HG03575 (cell line): ENCODE measurements at regions not wholly inside any gene's neighbourhood (a gene's known extent, or its start where the extent isn't known, plus 50 kb on each side); places are given as distances from the start of the nearest gene placed in this dataset.

Experiments
- ATAC-seq: cut with Tn5 transposase; IDR thresholded peaks from one replicate; pipeline ENCODE4 v1.9.1; 2021; ENCODE audit not compliant: unreplicated experiment, insufficient number of reproducible peaks, low FRiP score; ENCODE audit errors: extremely low read depth

DNA sequence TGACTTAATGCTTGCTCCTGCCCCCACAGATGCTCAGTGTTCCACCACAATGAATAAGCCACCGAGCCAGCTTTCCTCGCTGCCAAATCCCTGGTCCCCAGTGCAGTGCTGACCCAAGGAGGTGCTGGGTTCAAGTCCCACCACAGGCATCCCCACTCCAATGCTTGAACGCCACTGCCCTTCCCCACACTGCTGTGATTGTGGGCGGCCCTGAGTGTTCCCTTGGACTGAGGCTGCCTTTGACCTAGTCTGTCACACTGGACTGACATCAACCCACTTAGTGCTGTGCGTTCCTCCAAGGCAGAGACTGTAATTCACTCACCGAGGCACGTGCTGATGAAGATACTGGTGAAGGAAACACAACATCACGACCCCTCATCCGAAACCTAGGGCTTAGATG lies 83.4 kb upstream of the TMCC3 start:
- no peak for ATAC-seq

DNA sequence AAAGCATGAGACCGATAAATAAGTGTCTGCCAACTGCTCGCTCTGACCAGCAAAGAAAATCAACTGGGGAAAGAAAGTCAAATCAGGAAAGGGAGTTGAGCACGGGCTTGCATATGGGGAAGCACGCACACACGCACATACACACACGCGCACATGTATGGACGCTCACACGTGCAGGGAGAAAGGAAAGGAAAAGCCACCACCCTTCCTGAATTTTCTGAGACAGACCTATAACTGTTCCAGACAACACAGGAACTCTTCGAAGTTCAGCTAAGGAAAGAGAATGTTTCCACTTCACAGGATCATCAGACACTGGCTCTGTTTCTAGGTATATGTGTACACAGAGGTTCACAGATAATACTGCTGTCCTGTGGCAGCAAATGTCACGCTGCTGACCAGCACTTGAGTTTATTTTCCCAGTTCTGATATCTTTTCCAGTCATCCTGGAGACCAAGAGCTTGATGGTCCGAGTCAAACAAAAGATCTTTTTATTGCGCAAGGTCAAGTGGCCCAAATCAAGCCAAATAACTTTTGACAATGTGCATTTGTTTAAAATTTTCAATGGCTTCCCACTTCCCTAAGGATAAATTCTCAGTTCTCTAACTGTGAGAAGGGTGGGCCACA lies 82.1 kb upstream of the TMCC3 start:
- ATAC-seq = no peak

DNA sequence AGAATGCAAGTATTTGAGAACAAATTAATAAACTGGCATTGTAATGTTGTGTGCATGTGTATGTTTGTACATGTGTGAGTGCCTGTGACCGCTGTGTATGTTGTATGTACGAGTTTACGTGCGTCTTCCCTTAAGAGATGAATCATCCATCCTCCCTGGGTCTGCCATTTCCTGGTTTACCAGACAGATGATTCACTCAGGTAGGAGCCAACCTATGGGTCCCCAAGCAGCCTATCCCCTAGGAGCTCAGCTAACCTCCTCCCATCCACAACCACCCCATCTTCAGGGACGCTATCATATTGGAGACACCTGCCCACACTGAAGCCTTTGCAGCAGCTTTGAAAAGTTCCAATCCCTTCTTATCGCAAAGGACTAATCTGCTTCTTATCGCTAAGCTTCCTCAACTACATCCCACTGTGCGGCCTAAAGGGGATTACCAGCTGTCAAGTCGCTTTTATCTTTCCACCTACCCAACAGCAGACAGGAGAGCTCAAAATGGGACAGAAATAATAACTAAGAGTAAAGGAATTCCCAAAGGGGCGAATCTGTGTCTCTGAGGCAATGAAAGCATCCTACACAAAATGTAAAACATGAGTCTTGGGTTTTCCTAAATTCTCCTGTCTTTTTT lies 81.5 kb upstream of the TMCC3 start:
- ATAC-seq = no peak

GRCh38 chr12:94730847-94731246 lies 80.5 kb upstream of the TMCC3 start:
- ATAC-seq = no peak

GRCh38 chr12:94726236-94726835 lies 76.0 kb upstream of the TMCC3 start:
- no peak for ATAC-seq

DNA sequence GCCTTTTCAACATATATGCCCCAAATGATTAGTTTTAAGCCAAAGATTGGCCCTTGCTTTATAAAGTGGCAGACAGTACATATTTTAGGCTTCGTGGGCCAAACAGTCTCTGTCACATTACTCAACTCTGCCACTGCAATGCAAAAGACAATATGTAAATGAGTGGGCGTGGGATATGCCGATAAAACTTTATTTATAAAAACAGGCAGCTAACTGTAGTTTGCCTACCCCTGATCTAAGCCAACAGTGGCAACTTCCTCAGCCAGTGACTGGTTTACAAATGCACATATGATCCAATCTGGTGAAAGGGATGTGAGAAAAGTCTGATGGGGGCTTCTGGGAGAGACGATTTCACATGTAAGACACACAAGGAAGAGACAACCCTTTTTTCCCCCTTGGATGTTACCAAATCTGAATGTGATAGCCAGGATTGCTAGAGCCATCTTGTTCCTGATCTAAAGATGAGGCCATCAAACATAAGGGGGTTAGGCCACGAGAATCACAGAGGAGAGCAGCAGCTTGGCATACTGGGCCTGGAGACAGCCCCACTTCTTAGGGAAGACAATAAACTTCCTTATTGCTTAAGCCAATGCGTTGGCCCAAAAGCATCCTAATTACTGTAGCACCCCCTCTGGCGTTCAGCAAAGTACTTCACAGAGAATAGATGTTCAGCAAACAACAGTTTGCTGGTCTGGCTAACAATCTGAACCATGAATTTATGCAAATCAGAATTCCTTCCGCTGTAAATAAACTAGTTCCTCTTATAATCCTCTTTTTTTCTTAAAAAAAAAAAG lies 75.2 kb upstream of the TMCC3 start:
- ATAC-seq = no peak

GRCh38 chr12:94722664-94723063 lies 72.3 kb upstream of the TMCC3 start:
- no peak for ATAC-seq

- ATAC-seq = peak; percentile 86
These were observed 70.8 kb upstream of the TMCC3 start for GRCh38 chr12:94721173-94721572.

DNA sequence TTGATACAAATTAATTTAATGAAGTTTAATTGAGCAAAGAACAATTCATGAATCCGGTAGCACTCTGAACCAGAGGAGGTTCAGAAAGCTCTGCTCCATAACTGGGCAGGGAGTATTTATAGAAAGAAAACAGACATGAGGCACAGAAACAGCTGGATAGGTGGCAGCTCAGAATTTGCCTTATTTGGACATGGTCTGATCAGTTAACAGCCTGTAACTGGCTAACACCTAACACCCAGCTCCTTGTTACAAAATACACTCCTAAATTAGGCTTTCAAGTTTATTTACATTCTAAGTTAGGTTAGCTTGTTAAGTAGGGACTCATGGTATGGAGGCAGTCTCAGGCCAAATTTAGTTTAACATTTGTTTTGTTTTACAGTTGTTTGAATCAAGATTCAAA lies 67.8 kb upstream of the TMCC3 start:
- no peak for ATAC-seq

GRCh38 chr12:94717656-94718055 lies 67.3 kb upstream of the TMCC3 start:
- no peak for ATAC-seq

- ATAC-seq = no peak
These were observed 66.8 kb upstream of the TMCC3 start for GRCh38 chr12:94717108-94717507.

GRCh38 chr12:94716339-94716738 lies 66.0 kb upstream of the TMCC3 start:
- no peak for ATAC-seq

DNA sequence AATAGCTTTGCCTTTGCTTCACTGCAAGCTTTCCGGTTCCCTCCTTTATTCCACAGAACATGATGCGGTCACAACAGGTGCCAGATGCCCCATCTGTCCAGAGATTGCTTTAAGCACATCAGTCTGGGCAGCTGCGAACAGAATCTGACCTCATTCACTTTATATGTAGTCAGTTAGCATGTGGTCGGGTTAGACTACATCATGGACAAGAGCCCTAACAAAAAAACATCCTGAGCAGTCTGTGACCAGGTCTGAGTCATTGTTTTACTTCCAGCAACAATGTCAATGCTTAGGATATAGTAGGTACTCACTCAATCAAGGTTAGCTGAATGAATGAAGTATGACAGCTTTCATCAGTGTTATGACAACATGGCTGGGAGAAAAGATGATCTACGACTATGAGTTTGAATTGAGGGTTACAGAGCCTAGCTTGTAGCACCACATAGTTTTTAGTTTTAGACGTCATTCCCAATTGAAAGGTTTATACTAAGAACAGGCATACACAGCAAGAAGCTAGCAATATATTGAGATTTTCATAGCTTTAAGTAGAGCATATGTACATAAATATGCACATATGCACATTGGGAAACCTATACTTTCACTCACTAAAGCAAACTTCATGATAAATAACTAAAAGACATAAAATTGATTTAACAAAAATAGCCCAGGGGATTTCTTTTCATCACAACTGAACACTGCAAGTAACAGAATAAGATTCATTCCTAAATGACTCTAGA lies 64.2 kb upstream of the TMCC3 start:
- no peak for ATAC-seq

DNA sequence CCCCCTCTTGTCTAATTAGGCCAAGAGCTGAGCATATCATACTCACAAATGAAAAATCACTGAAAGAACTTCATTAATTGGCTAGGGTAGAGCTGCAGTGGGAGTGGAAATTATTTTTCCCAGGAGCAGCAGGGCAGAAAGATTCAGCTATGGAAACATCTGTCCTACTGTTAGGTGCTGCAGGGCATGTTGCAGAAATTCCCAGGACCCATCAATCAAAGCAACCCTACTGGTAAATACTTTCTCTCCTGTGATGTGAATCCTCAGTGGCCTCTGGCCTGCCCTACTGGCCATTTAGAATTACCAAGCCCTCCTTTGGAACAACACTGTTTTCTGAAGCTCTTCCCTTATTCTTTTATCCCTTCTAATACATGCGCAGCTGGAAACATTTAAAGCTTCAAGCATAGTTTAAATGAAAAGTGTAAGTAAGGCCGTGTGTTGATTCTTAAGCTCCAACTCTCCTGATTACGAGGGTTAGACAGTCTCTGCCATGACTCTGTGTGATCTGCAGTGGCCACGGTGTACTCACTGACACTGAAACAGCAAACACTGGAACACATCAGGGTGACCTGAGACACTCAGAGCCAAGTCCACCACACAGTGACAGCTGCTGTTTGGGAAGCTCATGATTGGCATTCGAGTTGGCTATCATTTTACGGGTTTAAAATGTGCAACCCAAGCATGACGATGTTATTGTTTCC lies 62.6 kb upstream of the TMCC3 start:
- no peak for ATAC-seq

- no peak for ATAC-seq
These were observed 60.6 kb upstream of the TMCC3 start for GRCh38 chr12:94710933-94711332.

- ATAC-seq = no peak
These were observed 57.5 kb upstream of the TMCC3 start for GRCh38 chr12:94707892-94708291.

DNA sequence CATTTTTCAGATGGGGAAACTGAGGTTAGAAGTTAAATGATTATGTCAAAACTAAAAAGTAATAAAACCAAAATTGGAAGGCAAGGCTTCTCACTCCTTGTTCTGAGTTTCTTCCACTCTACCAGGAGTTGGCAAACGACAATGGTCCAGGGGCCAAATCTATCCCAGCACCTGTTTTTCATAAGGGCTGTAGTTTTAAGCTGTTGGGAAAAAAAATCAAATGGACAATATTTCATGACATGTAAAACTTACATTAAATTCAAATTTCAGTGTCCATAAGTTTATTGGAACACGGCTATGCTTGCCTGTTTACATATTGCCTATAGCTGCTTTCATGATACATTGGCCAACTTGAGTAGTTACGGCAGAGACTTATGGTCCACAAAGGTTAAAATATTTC lies 56.7 kb upstream of the TMCC3 start:
- ATAC-seq = no peak

GRCh38 chr12:94706250-94706661 lies 55.9 kb upstream of the TMCC3 start:
- peak; percentile 80 for ATAC-seq

DNA sequence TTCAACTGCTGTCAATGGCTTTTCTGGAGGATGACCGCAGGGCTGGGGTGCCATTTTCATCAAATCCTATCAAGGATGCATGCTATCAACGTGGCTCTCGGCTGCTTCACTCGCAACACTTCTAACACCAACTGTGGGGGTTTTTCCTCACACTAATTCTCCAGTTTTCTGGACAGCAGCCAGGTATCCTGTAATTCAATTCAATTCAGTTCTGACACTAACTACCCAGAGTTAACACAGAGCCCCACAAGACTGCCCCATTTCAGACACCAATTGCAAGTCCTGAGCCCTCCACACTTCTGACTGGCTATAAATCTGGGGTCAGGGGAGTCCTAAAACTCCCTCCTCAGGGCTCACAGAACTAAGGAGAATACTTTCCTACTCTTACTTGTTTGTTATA lies 55.3 kb upstream of the TMCC3 start:
- ATAC-seq = no peak
